Upper lobe of right lung (tissue), 1 donor: ENCODE measurements at regions not wholly inside any gene's neighbourhood (a gene's known extent, or its start where the extent isn't known, plus 50 kb on each side); places are given as distances from the start of the nearest gene placed in this dataset.

Experiments used
- ATAC-seq: fragments of 200-7000 bp; cut with Tn5 transposase; one replicate; pipeline ENCODE4 v1.9.1; 2020; ENCODE audit warnings: mild to moderate bottlenecking, moderate library complexity
- DNase-seq: peaks from one replicate; pipeline ENCODE4 v3.0.0-alpha.2; 2020
- H3K27ac ChIP-seq: fragments of 200-600 bp; one replicate; pipeline ENCODE4 v1.8.0; 2022
- H3K27me3 ChIP-seq: fragments of 200-600 bp; one replicate; pipeline ENCODE4 v1.8.0; 2022; ENCODE audit warnings: mild to moderate bottlenecking
- H3K36me3 ChIP-seq: fragments of 200-600 bp; one replicate; pipeline ENCODE4 v1.8.0; 2022
- H3K4me1 ChIP-seq: fragments of 200-600 bp; one replicate; pipeline ENCODE4 v1.8.0; 2022
- H3K4me3 ChIP-seq: fragments of 200-600 bp; one replicate; pipeline ENCODE4 v1.8.0; 2022; ENCODE audit warnings: mild to moderate bottlenecking
- H3K9me3 ChIP-seq: fragments of 200-600 bp; one replicate; pipeline ENCODE4 v1.8.0; 2022
- intact Hi-C: fragments of 100-400 bp; cut with DNase I; formaldehyde crosslinking; loops from one replicate; pipeline ENCODE4 v1.11.0; 2022
- TF ChIP-seq, protein P1 (sequence below): fragments of 200-600 bp; IDR thresholded peaks from one replicate; pipeline ENCODE4 v1.8.0; 2022; ENCODE audit warnings: antibody characterized with exemption
- donor health status: DM: no; HTN: yes; CAD: no; lungs with severe emphysema.

DNA sequence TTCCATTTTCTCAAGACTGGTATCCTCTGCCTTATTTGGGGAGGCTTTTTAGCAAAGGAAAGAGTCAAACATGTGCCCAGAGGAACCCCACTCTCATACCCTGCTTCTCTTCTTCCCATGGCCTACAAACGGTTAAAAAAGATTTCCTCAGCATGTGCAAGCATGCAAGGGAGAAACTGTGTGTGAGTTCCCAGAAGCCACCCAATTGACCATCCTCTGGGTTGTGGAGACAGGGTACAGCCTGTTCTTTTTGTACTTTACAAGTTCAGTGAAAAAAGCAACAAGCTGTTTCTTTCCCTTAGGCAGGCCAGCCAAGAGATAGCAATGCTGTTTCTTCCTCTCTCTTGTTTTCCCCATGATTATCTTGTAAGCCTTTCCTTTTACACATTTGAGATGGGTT is 68.8 kb upstream of the MTPN start:
- no peak overlapping the region for H3K27ac ChIP-seq
- no peaks in the 10 kb centered on the region for H3K9me3 ChIP-seq
- no peak overlapping the region for H3K4me3 ChIP-seq
- no peak for DNase-seq
- no peak for ATAC-seq
- no peaks in the 10 kb centered on the region for H3K27me3 ChIP-seq
- H3K4me1 ChIP-seq, result no peaks in the 10 kb centered on the region
- TF ChIP-seq, protein P1, sequence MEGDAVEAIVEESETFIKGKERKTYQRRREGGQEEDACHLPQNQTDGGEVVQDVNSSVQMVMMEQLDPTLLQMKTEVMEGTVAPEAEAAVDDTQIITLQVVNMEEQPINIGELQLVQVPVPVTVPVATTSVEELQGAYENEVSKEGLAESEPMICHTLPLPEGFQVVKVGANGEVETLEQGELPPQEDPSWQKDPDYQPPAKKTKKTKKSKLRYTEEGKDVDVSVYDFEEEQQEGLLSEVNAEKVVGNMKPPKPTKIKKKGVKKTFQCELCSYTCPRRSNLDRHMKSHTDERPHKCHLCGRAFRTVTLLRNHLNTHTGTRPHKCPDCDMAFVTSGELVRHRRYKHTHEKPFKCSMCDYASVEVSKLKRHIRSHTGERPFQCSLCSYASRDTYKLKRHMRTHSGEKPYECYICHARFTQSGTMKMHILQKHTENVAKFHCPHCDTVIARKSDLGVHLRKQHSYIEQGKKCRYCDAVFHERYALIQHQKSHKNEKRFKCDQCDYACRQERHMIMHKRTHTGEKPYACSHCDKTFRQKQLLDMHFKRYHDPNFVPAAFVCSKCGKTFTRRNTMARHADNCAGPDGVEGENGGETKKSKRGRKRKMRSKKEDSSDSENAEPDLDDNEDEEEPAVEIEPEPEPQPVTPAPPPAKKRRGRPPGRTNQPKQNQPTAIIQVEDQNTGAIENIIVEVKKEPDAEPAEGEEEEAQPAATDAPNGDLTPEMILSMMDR, result no peak
- no peaks in the 10 kb centered on the region for H3K36me3 ChIP-seq
- intact Hi-C loops, result no loop called here

DNA sequence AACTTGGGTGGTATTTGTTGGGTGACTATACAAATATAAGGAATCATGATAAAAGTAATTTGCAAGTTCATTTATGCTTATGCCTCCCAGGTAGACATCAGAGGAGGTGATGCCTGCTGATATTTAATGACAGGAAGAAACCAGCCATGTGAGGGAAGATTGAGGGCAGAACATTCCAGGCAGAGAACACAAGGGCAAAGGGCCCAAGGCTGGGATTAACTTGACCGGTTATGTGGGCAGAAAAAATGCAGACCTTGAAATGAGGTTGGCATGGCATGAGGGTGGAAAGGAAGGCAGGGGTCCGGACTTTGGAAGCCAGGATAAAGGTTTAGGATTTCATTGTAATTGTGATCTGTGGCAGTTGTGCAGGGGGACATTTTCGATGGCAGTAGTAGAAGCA is 68.0 kb upstream of the MTPN start:
- Histone ChIP-seq H3K4me1 (no peaks in the 10 kb centered on the region), H3K36me3 (no peaks in the 10 kb centered on the region), H3K27ac (no peak overlapping the region), H3K27me3 (no peaks in the 10 kb centered on the region), H3K4me3 (no peak overlapping the region), H3K9me3 (no peaks in the 10 kb centered on the region)
- ATAC-seq (no peak), DNase-seq (no peak)
- TF ChIP-seq, protein P1, result no peak
- intact Hi-C loops, result no loop called here

DNA sequence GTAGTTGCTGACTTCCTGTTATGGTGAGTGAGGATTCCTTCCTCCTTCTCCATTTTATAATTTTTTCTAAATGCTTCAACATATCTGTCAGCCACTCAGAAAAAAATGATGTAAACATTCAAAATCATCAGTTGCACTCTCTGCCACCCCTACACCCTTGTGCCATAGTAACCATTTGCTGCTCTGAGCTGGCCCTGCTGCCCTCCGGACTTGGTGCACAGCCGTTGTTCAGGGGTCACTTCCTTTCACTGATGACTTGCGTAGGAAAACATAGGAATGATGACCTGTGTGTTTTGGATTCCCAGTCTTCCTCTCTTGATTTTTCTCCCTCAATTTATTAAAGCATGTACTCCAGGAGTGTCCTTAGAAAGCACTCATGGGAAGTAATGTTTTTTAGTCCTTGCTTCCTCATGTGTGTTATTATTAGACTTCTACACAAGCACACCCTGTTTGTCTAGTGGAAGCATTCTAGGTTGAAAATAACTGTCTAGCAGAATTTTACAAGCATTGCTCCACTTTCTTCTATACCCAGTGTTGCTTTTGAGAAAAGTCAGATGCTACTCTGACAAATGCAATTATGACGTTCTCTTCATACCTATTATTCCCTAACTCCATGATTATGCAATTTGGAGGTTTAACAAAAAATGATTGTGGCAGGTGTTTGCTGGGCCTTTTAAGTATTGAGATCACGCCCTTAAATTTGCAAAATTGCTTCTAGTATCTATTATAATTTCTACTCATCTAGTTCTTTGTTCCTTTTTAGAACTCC is 62.6 kb upstream of the MTPN start:
- H3K9me3 ChIP-seq, result no peaks in the 10 kb centered on the region

DNA sequence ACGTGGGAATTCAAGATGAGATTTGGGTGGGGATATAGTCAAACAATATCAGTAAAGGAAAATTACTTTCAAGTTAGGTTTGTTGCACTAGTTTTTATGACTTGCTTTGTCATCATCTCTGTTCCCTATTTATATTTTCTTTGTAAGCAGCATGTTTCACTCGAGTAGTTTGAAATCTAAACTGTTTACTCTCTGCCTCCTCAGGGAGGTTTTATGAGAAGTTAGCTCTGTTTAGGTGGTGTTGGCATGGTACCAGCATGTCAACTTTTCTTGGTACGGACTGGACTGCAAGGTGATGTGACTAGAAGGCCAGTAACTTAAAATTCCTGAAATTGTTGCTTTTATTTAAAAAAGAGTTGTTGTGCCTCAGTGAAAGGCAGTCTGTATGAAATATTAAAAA is 59.2 kb upstream of the MTPN start:
- ATAC-seq (no peak), DNase-seq (no peak)
- H3K27me3 ChIP-seq, result no peaks in the 10 kb centered on the region
- TF ChIP-seq, protein P1, result no peak
- intact Hi-C loops, result no loop called here
- H3K9me3 ChIP-seq, result no peaks in the 10 kb centered on the region
- no peaks in the 10 kb centered on the region for H3K36me3 ChIP-seq
- H3K4me1 ChIP-seq, result no peaks in the 10 kb centered on the region
- no peak overlapping the region for H3K27ac ChIP-seq
- no peak overlapping the region for H3K4me3 ChIP-seq

More for the DNA sequence above, 62.6 kb upstream of the MTPN start:
- Histone ChIP-seq H3K4me1 (no peaks in the 10 kb centered on the region), H3K27me3 (no peaks in the 10 kb centered on the region), H3K36me3 (no peaks in the 10 kb centered on the region), H3K4me3 (no peak overlapping the region), H3K27ac (no peak overlapping the region)
- intact Hi-C loops, result no loop called here
- TF ChIP-seq, protein P1, result no peak
- no peak for ATAC-seq
- no peak for DNase-seq

DNA sequence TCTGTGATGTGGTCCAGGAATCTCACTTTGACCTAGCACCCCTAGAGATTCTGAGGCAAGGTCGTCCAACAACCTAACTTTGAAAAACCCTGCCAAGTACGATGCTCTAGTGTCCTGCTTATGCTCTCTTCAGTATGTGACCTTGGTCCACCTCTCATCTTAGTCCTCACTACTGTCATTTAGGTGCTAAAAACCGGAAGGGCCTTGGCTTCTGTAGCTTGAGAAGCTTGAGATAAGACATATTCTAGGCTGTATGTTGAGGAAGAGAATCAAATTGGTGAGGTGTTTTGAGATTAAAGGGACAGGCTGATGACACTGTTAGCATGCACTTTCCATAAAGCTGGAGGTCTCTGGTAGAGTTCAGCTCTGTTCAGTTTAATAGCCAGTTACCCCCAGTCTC is 57.0 kb upstream of the MTPN start:
- Histone ChIP-seq H3K27me3 (no peaks in the 10 kb centered on the region), H3K9me3 (no peaks in the 10 kb centered on the region), H3K27ac (no peak overlapping the region), H3K4me1 (no peaks in the 10 kb centered on the region), H3K36me3 (no peaks in the 10 kb centered on the region), H3K4me3 (no peak overlapping the region)
- intact Hi-C loops, result no loop called here
- DNase-seq (no peak), ATAC-seq (no peak)
- TF ChIP-seq, protein P1, result no peak
